ENCODE measurements at regions not wholly inside any gene's neighbourhood (a gene's known extent, or its start where the extent isn't known, plus 50 kb on each side); places are given as distances from the start of the nearest gene placed in this dataset.

DNA sequence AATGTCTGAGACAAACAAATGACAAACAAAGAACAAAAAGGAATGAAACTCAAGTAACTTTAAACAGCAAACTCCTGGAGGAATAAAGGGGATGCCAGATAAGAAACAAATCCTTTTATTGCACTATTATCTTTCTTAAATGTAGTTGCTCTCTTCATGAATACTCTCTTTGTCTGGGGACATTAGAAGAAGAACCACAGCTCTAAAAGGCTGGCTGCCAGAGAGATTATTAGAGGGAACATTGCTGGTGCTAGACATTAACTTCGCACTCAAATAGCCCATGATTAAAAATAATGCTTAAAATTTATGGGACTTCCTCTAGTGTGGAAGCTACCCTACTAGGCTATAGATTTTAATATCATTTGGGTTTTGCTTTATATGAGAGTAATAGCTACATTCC lies 1330.4 kb downstream of the XPNPEP1 start:
- TF ChIP-seq POLR2A (IDR thresholded peaks at IDR 0.05; ENCODE audit: low read depth, low read length) (no peak), POLR2AphosphoS5 (IDR thresholded peaks at IDR 0.05; ENCODE audit: low read depth, low read length) (no peak), TAF1 (IDR thresholded peaks at IDR 0.05; ENCODE audit: low read depth, low read length) (no peak), POU2F2 (IDR thresholded peaks at IDR 0.05; ENCODE audit: low read depth, low read length) (no peak), PAX5 (IDR thresholded peaks at IDR 0.05; ENCODE audit: insufficient read depth, low read length, severe bottlenecking) (no peak)
